ENCODE measurements at regions not wholly inside any gene's neighbourhood (a gene's known extent, or its start where the extent isn't known, plus 50 kb on each side); places are given as distances from the start of the nearest gene placed in this dataset.

DNA sequence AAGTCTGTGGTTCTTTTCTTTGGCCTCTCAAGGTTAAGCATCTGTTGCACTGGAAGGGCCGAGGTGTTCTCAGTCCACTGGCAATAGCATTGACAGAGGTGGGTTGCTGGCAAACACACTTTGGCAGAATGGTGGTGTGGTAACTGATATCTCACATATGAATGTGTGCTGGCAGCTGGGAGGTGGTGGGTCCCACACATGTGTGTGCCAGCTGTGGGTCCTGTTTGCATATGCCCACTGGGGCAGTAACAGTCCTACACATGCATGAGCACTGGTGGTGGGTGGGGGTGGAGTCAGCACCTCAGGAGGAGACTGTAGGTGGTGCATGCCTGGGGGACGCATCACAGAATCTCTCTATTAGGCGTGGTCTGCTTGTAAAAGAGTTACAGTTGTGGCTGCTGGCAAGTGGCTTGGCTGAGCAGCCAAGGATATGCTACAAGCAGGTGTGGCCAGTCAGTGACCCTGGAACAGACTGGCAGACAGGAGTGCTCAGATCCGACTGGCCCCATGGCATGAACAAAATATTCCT, 934.3 kb downstream of the GRIK2 start:
- no peak for DNase-seq

DNA sequence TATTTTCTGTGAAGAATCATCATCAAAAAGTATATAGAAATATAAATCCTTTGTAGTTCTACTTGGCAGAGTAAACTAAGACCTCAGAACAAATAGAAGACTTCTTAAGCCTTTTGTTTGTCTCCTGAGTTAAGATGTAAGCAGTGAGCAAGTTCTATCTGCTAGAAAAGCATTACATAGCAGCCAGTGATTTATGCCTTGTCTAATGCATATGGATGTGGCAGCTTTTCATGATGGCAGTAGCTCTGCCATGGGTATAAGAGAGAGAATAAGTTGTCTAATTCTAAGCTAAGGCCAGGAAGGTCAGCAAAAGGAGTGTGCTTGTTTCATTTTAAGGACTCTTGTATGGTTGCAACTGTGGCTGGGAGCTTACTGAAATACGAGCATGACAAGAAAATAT, 920.2 kb downstream of the GRIK2 start:
- no peak for DNase-seq

DNA sequence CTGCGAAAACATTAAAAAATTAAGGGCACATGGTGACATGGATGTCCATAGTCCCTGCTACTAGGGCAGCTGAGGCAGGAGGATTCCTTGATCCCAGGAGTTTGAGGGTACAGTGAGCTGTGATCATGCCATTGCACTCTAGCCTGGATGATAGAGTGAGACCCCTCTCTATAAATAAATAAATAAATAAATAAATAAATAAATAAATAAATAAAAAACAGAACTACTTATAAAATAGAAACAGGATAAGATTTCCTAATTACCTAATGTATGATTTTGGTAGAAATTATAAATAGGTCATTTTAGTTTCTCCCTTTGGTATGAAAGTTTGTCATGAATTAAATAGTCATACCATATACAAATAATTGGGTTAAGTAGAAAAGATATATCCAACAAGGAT, 916.2 kb downstream of the GRIK2 start:
- DNase-seq = no peak

DNA sequence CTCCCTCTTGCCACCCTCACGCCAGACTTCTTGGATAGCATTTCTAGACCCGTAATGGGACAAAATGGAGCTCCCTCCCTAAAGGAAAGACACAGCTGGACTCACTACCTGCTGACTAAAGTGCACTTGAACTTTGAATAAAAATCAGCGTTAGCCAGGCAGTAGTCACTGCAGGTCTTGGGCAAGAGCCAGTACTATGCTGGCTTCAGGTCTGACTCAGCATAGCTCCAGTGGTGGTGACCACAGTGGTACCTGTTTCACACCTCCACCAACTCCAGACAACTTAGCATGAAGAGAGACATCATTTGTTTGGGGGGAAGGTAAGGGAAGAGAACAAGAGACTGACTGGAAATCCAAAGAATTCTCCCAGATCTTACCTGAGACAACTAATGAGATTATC, 906.8 kb downstream of the GRIK2 start:
- no peak for DNase-seq

DNA sequence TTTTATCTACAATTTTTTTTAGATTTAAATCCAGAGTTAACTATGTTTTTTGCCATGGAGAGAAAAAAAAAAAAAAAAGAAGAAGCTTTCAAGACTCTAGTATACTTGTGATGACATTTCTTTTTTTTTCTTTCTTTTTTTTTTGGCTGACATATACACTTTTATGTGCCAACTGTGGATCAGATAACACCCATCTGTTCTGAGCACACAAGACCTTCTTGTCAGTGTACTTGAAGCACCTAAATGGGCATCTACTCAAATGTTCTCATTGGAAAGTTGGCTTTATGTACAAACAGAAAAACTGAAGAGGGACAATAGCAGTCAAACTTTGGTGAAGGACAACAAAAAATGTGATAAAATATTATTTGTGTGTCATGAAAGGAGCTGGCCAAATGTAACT, 904.5 kb downstream of the GRIK2 start:
- DNase-seq = no peak

All from MV-4-11 (cell line).